GM19463 (cell line): ENCODE measurements at regions not wholly inside any gene's neighbourhood (a gene's known extent, or its start where the extent isn't known, plus 50 kb on each side); places are given as distances from the start of the nearest gene placed in this dataset.
"Not testable (repeated sequence)": the region's sequence is repeated elsewhere in the genome, so short reads cannot be mapped to it uniquely, and the experiment has no call there.

ENCODE experiments used
- ATAC-seq: cut with Tn5 transposase; IDR thresholded peaks from one replicate; pipeline ENCODE4 v1.9.1; 2021; ENCODE audit warnings: mild to moderate bottlenecking, moderate library complexity; ENCODE audit not compliant: unreplicated experiment

GRCh38 chr9:25284365-25284764 lies 393.9 kb downstream of the TUSC1 start:
- ATAC-seq = no peak

GRCh38 chr9:25282946-25283345 lies 395.3 kb downstream of the TUSC1 start:
- ATAC-seq = no peak

- no peak for ATAC-seq
Observed at GRCh38 chr9:25261445-25261844, 416.8 kb downstream of the TUSC1 start.

- no peak for ATAC-seq
Observed at GRCh38 chr9:25260046-25260445, 418.2 kb downstream of the TUSC1 start.

GRCh38 chr9:25255216-25255615 lies 423.0 kb downstream of the TUSC1 start:
- no peak for ATAC-seq

GRCh38 chr9:25254051-25254450 lies 424.2 kb downstream of the TUSC1 start:
- no peak for ATAC-seq

GRCh38 chr9:25241421-25241820 lies 436.8 kb downstream of the TUSC1 start:
- ATAC-seq = no peak

GRCh38 chr9:25226901-25227686 lies 451.1 kb downstream of the TUSC1 start:
- ATAC-seq = no peak

GRCh38 chr9:25225938-25226760 lies 452.1 kb downstream of the TUSC1 start:
- no peak for ATAC-seq

GRCh38 chr9:25224996-25225395 lies 453.2 kb downstream of the TUSC1 start:
- no peak for ATAC-seq

GRCh38 chr9:25224309-25224708 lies 453.9 kb downstream of the TUSC1 start:
- ATAC-seq = no peak

GRCh38 chr9:25212361-25212760 lies 465.9 kb downstream of the TUSC1 start:
- ATAC-seq = no peak

GRCh38 chr9:25207402-25208195 lies 470.6 kb downstream of the TUSC1 start:
- no peak for ATAC-seq

GRCh38 chr9:25206027-25206426 lies 472.2 kb downstream of the TUSC1 start:
- no peak for ATAC-seq

- ATAC-seq = no peak
Observed at GRCh38 chr9:25205285-25205684, 473.0 kb downstream of the TUSC1 start.

- no peak for ATAC-seq
Observed at GRCh38 chr9:25177858-25178257, 500.4 kb downstream of the TUSC1 start.

GRCh38 chr9:25129537-25129936 lies 548.7 kb downstream of the TUSC1 start:
- no peak for ATAC-seq

- no peak for ATAC-seq
Observed at GRCh38 chr9:25121811-25122210, 556.4 kb downstream of the TUSC1 start.

GRCh38 chr9:25119041-25119440 lies 559.2 kb downstream of the TUSC1 start:
- no peak for ATAC-seq

GRCh38 chr9:25117791-25118190 lies 560.5 kb downstream of the TUSC1 start:
- no peak for ATAC-seq

- ATAC-seq = not testable (repeated sequence)
Observed at GRCh38 chr9:25102204-25102603, 556.5 kb upstream of the IZUMO3 start.
